ENCODE measurements at regions not wholly inside any gene's neighbourhood (a gene's known extent, or its start where the extent isn't known, plus 50 kb on each side); places are given as distances from the start of the nearest gene placed in this dataset.

DNA sequence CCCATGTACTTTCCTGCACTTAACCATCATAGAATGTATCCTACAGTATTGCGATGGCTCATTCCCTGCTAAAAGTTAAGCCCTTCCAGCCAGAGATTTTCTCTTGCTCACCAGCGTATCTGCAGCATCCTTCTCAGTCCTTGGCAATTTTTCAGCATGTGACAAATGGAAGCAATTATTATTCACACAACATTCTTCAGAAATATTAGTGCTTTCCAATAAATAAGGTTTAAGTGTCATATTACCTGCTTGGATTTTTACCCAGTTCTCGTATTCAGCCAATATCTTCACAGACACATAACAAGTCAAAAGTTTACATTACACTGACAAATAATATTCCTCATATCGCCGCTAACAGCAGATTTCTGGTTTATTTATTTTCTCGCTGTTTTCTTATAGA is 82.3 kb downstream of the POU4F1 start:
- dilution Hi-C loops (cut with MboI; ENCODE audit: extremely low pct_ligation_motif_present, low sequenced_read_pairs): no loop called here
- intact Hi-C loops (cut with micrococcal nuclease): no loop called here
- Histone ChIP-seq H3K36me3 (ENCODE audit: control insufficient read depth in 2 of 2, extremely low read depth in 1 of 2, insufficient read depth in 2 of 2, low read length in 2 of 2) (no peaks in the 10 kb centered on the region), H3K4me1 (ENCODE audit: control insufficient read depth, extremely low read depth, insufficient read depth, low read length) (no peaks in the 10 kb centered on the region), H4K20me1 (replicated peaks; ENCODE audit: control insufficient read depth, extremely low read depth, insufficient read depth, low read length) (no peaks in the 10 kb centered on the region), H3K4me2 (ENCODE audit: insufficient read depth, low read length) (no peak overlapping the region), H3K9me3 (replicated peaks; ENCODE audit: control insufficient read depth, insufficient read depth, low read length) (no peaks in the 10 kb centered on the region), H3K9ac (replicated peaks; ENCODE audit: extremely low read depth, insufficient read depth, low read length) (no peak overlapping the region), H3K27me3 (ENCODE audit: control insufficient read depth in 2 of 2, insufficient read depth in 2 of 2, low read length in 2 of 2) (no peaks in the 10 kb centered on the region), H3K27ac (ENCODE audit: insufficient read depth, low read depth, low read length) (no peak overlapping the region), H2AFZ (ENCODE audit: low read depth, low read length) (no peak overlapping the region), H3K4me3 (replicated peaks in 1 of 3; ENCODE audit: insufficient read depth in 1 of 3, low read depth in 1 of 3, low read length in 3 of 3) (no peak overlapping the region), H3K79me2 (ENCODE audit: control insufficient read depth, insufficient read depth, low read length) (no peaks in the 10 kb centered on the region), H3K9me1 (replicated peaks; ENCODE audit: control insufficient read depth, extremely low read depth, insufficient read depth, low read length) (no peaks in the 10 kb centered on the region)
- CTCF ChIA-PET: no interaction called here
- no peak for FAIRE-seq
- no TSS peak for BruUV-seq (replicated peaks)
- POLR2A ChIA-PET: no interaction called here
- no peak for TF ChIP-seq POLR2A (IDR thresholded peaks at IDR 0.05; ENCODE audit: low read depth, low read length)
- no peak for TF ChIP-seq POLR2AphosphoS5 (IDR thresholded peaks at IDR 0.05; ENCODE audit: insufficient read depth, low read depth, low read length)
- TF ChIP-seq, protein P1, sequence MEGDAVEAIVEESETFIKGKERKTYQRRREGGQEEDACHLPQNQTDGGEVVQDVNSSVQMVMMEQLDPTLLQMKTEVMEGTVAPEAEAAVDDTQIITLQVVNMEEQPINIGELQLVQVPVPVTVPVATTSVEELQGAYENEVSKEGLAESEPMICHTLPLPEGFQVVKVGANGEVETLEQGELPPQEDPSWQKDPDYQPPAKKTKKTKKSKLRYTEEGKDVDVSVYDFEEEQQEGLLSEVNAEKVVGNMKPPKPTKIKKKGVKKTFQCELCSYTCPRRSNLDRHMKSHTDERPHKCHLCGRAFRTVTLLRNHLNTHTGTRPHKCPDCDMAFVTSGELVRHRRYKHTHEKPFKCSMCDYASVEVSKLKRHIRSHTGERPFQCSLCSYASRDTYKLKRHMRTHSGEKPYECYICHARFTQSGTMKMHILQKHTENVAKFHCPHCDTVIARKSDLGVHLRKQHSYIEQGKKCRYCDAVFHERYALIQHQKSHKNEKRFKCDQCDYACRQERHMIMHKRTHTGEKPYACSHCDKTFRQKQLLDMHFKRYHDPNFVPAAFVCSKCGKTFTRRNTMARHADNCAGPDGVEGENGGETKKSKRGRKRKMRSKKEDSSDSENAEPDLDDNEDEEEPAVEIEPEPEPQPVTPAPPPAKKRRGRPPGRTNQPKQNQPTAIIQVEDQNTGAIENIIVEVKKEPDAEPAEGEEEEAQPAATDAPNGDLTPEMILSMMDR (IDR thresholded peaks at IDR 0.05; ENCODE audit: extremely low read depth in 1 of 2, insufficient read depth in 1 of 2, low read depth in 1 of 2, low read length in 2 of 2): no peak
- TF ChIP-seq, protein P2, sequence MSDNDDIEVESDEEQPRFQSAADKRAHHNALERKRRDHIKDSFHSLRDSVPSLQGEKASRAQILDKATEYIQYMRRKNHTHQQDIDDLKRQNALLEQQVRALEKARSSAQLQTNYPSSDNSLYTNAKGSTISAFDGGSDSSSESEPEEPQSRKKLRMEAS (IDR thresholded peaks at IDR 0.05; ENCODE audit: insufficient read depth, insufficient read length): no peak
- no peak for TF ChIP-seq JUN (IDR thresholded peaks at IDR 0.05; ENCODE audit: borderline replicate concordance, insufficient read depth, insufficient read length, low read depth)
- no peak for DNase-seq (ENCODE audit: low read depth, low spot score)

DNA sequence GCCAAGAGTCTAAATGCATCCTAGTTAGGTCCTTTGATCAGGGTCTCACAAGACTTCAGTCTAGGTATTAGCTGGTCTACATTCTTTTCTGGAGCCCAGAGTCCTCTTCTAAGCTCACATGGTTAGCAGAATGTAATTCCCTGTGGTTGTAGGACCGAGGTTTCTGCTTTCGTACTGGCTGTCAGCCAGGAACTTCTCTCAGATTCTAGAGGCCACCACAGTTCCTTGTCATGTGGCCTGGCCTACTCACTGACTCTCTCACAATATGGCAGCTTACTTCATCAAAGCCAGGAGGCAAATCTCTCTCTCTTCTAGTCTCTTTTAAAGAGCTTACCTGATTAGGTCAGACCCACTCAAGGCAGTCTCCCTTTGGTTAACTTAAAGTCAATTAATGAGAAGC is 82.9 kb downstream of the POU4F1 start:
- BruUV-seq (replicated peaks): no TSS peak
- DNase-seq (ENCODE audit: low read depth, low spot score) (no peak), FAIRE-seq (no peak)
- Histone ChIP-seq H3K9ac (replicated peaks; ENCODE audit: extremely low read depth, insufficient read depth, low read length) (no peak overlapping the region), H2AFZ (ENCODE audit: low read depth, low read length) (no peak overlapping the region), H3K27me3 (ENCODE audit: control insufficient read depth in 2 of 2, insufficient read depth in 2 of 2, low read length in 2 of 2) (no peaks in the 10 kb centered on the region), H3K4me1 (ENCODE audit: control insufficient read depth, extremely low read depth, insufficient read depth, low read length) (no peaks in the 10 kb centered on the region), H3K4me2 (ENCODE audit: insufficient read depth, low read length) (no peak overlapping the region), H3K27ac (ENCODE audit: insufficient read depth, low read depth, low read length) (no peak overlapping the region), H3K9me1 (replicated peaks; ENCODE audit: control insufficient read depth, extremely low read depth, insufficient read depth, low read length) (no peaks in the 10 kb centered on the region), H3K9me3 (replicated peaks; ENCODE audit: control insufficient read depth, insufficient read depth, low read length) (no peaks in the 10 kb centered on the region), H3K4me3 (replicated peaks in 1 of 3; ENCODE audit: insufficient read depth in 1 of 3, low read depth in 1 of 3, low read length in 3 of 3) (no peak overlapping the region), H4K20me1 (replicated peaks; ENCODE audit: control insufficient read depth, extremely low read depth, insufficient read depth, low read length) (no peaks in the 10 kb centered on the region), H3K36me3 (ENCODE audit: control insufficient read depth in 2 of 2, extremely low read depth in 1 of 2, insufficient read depth in 2 of 2, low read length in 2 of 2) (no peaks in the 10 kb centered on the region), H3K79me2 (ENCODE audit: control insufficient read depth, insufficient read depth, low read length) (no peaks in the 10 kb centered on the region)
- dilution Hi-C loops (cut with MboI; ENCODE audit: extremely low pct_ligation_motif_present, low sequenced_read_pairs) (no loop called here), intact Hi-C loops (cut with micrococcal nuclease) (no loop called here)
- CTCF ChIA-PET: interaction anchor here (0.6 kb wide), 1 partner anchor 309 kb away, joined by 3 read pairs; no protein-coding TSS in a partner anchor
- TF ChIP-seq JUN (IDR thresholded peaks at IDR 0.05; ENCODE audit: borderline replicate concordance, insufficient read depth, insufficient read length, low read depth) (no peak), POLR2AphosphoS5 (IDR thresholded peaks at IDR 0.05; ENCODE audit: insufficient read depth, low read depth, low read length) (no peak), POLR2A (IDR thresholded peaks at IDR 0.05; ENCODE audit: low read depth, low read length) (no peak), EZH2 (IDR thresholded peaks at IDR 0.05; ENCODE audit: borderline replicate concordance, low read depth, low read length, severe bottlenecking) (no peak), GATA2 (IDR thresholded peaks at IDR 0.05; ENCODE audit: insufficient read depth, insufficient read length, low read depth, low read length) (no peak), FOS (IDR thresholded peaks at IDR 0.05; ENCODE audit: borderline replicate concordance, insufficient read depth, low read length) (no peak), MYC (IDR thresholded peaks at IDR 0.05; ENCODE audit: low read depth, low read length) (no peak)
- TF ChIP-seq, protein P1 (IDR thresholded peaks at IDR 0.05; ENCODE audit: extremely low read depth in 1 of 2, insufficient read depth in 1 of 2, low read depth in 1 of 2, low read length in 2 of 2): no peak
- TF ChIP-seq, protein P2 (IDR thresholded peaks at IDR 0.05; ENCODE audit: insufficient read depth, insufficient read length): no peak
- POLR2A ChIA-PET: no interaction called here
